Neuron (in vitro differentiated cells): ENCODE measurements at regions not wholly inside any gene's neighbourhood (a gene's known extent, or its start where the extent isn't known, plus 50 kb on each side); places are given as distances from the start of the nearest gene placed in this dataset.
"Not testable (repeated sequence)": the region's sequence is repeated elsewhere in the genome, so short reads cannot be mapped to it uniquely, and the experiment has no call there.

Source experiments
- H2AFZ ChIP-seq: one replicate; pipeline ENCODE4 v1.6.1; 2013; ENCODE audit warnings: low read depth, mild to moderate bottlenecking, inconsistent platforms, low read length, moderate library complexity
- H3K27me3 ChIP-seq: one replicate; pipeline ENCODE4 v1.6.1; 2013; ENCODE audit warnings: low read length; ENCODE audit not compliant: insufficient read depth
- H3K36me3 ChIP-seq: one replicate; pipeline ENCODE4 v1.6.1; 2013; ENCODE audit warnings: low read length; ENCODE audit not compliant: insufficient read depth
- H3K4me1 ChIP-seq: one replicate; pipeline ENCODE4 v1.6.1; 2013; ENCODE audit warnings: low read length; ENCODE audit not compliant: insufficient read depth
- H3K4me3 ChIP-seq: 2 replicates; pipeline ENCODE4 v1.5.1; 2013; ENCODE audit warnings: mild to moderate bottlenecking, low read length, moderate library complexity
- H3K9me3 ChIP-seq: one replicate; pipeline ENCODE4 v1.6.1; 2013; ENCODE audit warnings: low read length

DNA sequence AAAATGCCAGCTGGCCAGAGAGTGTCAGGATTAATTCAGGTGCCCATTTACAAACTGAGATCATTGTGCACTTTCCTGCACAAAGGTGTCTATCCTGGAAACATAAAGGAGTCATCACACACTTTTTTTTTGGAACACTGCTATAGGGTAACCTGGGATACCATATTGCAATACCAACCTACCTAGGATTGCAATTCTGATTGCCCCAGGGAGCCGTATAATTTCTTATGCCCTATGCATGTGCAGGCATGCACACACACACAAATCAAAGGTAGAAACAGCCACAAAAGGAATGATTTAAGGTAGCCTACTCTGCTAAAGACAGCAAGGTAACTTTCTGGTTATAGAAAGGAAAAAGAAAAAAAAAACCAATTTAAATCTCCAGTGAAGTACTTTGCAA is 285.3 kb upstream of the KITLG start:
- H3K4me3 ChIP-seq, result no peak overlapping the region
- H3K9me3 ChIP-seq, result no peaks in the 10 kb centered on the region
- H3K36me3 ChIP-seq, result no peaks in the 10 kb centered on the region
- H3K4me1 ChIP-seq, result peaks cover 2% of the 10 kb centered on the region
- no peaks in the 10 kb centered on the region for H3K27me3 ChIP-seq
- H2AFZ ChIP-seq, result no peak overlapping the region

DNA sequence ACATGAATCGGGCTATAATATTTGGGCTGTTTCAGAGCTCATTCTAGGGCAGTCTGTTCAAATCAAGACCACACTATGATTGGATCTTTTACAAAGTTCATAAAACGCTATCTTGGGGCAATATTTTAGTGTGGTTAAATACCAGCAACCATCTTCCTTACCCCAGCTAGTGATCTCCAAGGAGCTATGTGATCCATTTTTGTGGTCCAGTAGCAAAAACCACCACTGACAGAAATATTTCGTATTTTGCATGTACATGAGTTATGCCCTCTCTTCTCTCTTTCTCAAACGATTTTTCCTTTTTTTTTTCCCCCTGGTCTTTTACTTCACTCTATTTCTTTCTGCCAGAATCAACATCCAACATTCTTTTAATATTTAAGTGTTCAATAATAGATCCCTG is 280.6 kb upstream of the KITLG start:
- Histone ChIP-seq H3K4me1 (peaks cover 2% of the 10 kb centered on the region), H3K9me3 (no peaks in the 10 kb centered on the region), H3K36me3 (no peaks in the 10 kb centered on the region), H3K27me3 (no peaks in the 10 kb centered on the region), H3K4me3 (no peak overlapping the region), H2AFZ (no peak overlapping the region)

DNA sequence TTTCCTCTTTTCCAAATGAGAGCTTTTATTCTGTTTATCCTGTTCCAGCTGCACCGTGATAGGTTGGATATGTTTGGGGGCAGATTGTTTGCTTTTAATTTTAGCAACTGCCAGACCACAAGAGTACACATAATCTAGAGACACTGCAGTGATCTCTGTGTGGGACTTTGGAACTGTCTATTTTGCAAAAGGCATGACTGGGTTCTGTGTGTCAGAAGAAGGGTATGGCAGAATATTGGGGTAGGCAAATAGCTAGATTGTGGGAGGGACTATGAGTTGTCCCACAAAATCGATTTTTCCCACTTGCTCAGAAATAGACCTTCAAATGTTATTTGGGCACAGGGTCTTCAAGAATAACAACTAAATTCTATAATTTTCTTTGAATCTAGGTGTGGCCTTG is 275.9 kb upstream of the KITLG start:
- Histone ChIP-seq H2AFZ (no peak overlapping the region), H3K9me3 (no peaks in the 10 kb centered on the region), H3K4me1 (no peaks in the 10 kb centered on the region), H3K27me3 (no peaks in the 10 kb centered on the region), H3K36me3 (no peaks in the 10 kb centered on the region), H3K4me3 (no peak overlapping the region)

DNA sequence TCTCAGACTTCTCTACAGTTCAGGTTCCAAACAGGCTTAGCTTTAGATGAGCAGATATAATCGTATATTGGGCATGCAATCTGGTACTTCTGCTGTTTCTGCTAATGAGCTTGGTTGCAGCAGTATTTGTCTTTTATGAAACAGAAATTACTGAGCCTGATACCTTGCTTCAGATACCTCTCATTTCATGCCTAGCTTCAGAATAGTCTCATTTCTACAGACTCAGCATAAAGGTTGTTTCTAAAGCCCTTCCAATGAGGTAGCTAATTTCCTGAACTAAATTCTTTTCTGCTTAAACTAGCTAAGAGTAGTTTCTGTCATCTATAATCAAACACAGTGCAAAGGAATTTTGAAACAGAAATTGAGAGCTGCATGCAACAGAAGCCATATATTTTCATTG is 275.0 kb upstream of the KITLG start:
- Histone ChIP-seq H2AFZ (no peak overlapping the region), H3K9me3 (no peaks in the 10 kb centered on the region), H3K4me3 (no peak overlapping the region), H3K36me3 (no peaks in the 10 kb centered on the region), H3K27me3 (no peaks in the 10 kb centered on the region), H3K4me1 (no peaks in the 10 kb centered on the region)

DNA sequence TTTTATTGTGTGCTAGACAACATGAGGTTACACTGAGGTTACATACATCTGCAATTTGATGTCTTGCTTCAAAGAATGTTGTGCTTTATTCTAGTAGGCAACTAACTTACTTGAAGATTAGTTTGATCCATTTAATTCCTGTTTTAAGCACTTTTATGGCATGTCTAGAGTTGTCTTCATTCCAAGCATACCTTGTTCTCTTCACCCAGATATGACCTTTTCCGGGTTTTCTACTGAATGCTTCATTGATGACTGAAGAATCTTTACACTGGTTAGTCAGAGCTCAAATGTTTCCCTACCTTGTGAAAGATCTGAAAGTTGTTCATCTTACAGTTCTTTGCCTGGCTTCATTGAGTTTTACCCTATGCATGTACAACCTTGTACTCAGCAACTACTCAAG is 274.0 kb upstream of the KITLG start:
- H3K27me3 ChIP-seq, result no peaks in the 10 kb centered on the region
- H3K4me3 ChIP-seq, result no peak overlapping the region
- H2AFZ ChIP-seq, result no peak overlapping the region
- no peaks in the 10 kb centered on the region for H3K4me1 ChIP-seq
- no peaks in the 10 kb centered on the region for H3K36me3 ChIP-seq
- no peaks in the 10 kb centered on the region for H3K9me3 ChIP-seq

DNA sequence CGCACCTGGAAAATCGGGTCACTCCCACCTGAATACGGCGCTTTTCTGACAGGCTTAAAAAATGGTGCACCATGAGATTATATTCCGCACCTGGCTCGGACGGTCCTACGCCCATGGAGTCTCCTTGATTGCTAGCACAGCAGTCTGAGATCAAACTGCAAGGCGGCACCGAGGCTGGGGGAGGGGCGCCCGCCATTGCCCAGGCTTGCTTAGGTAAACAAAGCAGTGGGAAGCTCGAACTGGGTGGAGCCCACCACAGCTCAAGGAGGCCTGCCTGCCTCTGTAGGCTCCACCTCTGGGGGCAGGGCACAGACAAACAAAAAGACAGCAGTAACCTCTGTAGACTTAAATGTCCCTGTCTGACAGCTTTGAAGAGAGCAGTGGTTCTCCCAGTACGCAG is 267.0 kb upstream of the KITLG start:
- H3K4me1 ChIP-seq, H2AFZ ChIP-seq: not testable (repeated sequence)

DNA sequence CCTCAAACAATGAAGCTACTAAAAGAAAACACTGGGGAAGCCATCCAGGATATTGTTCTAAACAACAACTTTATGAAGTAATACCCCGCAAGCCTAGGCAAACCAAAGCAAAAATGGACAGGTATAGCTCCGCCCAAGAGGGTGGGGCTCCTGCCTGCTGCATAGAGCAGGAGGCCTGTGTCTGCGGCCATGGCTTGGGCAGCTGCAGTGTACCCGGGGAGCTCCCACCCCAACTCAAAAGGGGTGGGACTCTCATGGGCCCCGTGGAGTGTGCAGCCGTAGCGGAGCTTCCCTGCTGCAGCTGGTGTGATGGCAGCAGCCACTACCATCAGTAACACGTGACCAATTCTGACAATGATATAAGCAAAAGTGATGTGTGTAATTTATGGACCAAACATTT is 264.2 kb upstream of the KITLG start:
- Histone ChIP-seq H3K4me3 (no peak overlapping the region), H2AFZ (no peak overlapping the region), H3K9me3 (no peaks in the 10 kb centered on the region), H3K27me3 (no peaks in the 10 kb centered on the region), H3K4me1 (no peaks in the 10 kb centered on the region), H3K36me3 (no peaks in the 10 kb centered on the region)

More for the DNA sequence above, 267.0 kb upstream of the KITLG start:
- H3K9me3 ChIP-seq, H3K36me3 ChIP-seq, H3K4me3 ChIP-seq, H3K27me3 ChIP-seq: not testable (repeated sequence)

DNA sequence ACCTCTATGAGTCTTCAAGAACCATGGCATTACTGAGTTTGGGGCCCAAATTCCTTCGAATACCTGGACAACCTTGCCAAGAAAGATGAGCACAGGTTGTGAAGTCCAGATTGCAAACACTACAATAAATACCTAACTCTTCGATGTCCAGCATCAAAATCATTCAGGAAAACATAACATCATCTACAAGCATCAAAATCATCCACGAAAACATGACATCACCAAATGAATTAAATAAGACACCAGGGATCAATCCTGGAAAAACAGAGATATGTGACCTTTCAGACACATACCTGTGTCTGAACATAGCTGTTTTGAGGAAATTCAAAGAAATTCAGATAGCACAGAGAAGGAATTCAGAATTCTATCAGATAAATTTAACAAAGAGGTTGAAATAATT is 262.0 kb upstream of the KITLG start:
- Histone ChIP-seq H3K36me3 (no peaks in the 10 kb centered on the region), H3K9me3 (peaks cover 3% of the 10 kb centered on the region), H3K27me3 (no peaks in the 10 kb centered on the region), H3K4me3 (no peak overlapping the region), H2AFZ (no peak overlapping the region), H3K4me1 (no peaks in the 10 kb centered on the region)

DNA sequence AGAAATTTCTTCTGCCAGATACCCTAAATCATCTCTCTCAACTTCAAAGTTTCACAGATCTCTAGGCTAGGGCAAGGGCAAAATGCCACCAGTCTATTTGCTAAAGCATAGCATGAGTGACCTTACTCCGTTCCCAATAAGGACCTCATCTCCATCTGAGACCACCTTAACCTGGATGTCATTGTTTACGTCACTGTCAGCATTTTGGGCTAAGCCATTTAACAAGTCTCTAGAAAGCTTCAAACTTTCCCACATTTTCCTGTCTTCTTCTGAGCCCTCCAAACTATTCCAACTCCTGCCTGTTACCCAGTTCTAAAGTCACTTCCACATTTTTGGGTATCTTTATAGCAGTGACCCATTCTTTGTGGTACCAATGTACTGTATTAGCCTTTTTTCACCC is 259.2 kb upstream of the KITLG start:
- Histone ChIP-seq H3K4me1 (no peaks in the 10 kb centered on the region), H3K4me3 (no peak overlapping the region), H3K9me3 (peaks cover 3% of the 10 kb centered on the region), H3K36me3 (no peaks in the 10 kb centered on the region), H2AFZ (no peak overlapping the region), H3K27me3 (no peaks in the 10 kb centered on the region)

DNA sequence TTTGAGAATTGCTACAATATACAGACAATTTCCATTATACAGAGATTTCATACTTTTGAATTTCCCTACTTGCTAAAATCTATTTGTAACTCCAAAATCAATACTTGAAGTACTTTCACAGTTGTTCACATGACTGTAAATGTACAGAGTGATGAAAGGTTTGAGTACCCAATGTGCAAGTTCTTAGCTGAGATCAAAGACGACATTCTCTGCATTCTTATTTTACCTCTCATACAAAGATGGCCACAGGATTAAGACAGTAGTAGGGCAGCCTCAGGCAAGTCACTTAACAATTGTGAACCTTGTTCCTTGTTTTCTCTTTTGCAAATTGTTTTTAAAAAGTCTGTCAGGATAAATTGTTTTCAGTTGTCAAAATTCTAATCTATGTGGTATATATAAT is 255.9 kb upstream of the KITLG start:
- Histone ChIP-seq H3K4me3 (no peak overlapping the region), H3K27me3 (no peaks in the 10 kb centered on the region), H2AFZ (no peak overlapping the region), H3K9me3 (peaks cover 3% of the 10 kb centered on the region), H3K4me1 (no peaks in the 10 kb centered on the region), H3K36me3 (no peaks in the 10 kb centered on the region)

DNA sequence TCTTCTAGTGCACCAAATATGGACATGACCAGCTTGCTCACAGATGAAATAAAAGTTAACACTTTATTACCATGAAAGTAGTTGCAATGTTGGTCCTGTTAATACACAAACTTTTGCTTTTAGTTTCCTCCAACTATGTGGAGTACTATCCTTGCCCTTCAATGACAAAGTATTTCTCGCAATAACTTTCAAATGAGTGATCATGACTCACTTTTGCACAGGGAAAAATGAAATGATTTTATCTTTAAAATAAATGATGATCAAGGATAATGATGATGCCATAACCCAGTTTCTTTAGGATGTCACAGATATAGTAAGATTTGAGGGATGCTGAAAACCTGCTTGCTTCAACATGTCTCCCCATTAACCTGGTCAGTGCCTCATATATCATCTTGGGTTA is 254.0 kb upstream of the KITLG start:
- H3K9me3 ChIP-seq, result peaks cover 3% of the 10 kb centered on the region
- H3K4me3 ChIP-seq, result no peak overlapping the region
- no peaks in the 10 kb centered on the region for H3K4me1 ChIP-seq
- no peaks in the 10 kb centered on the region for H3K27me3 ChIP-seq
- H2AFZ ChIP-seq, result no peak overlapping the region
- H3K36me3 ChIP-seq, result no peaks in the 10 kb centered on the region

DNA sequence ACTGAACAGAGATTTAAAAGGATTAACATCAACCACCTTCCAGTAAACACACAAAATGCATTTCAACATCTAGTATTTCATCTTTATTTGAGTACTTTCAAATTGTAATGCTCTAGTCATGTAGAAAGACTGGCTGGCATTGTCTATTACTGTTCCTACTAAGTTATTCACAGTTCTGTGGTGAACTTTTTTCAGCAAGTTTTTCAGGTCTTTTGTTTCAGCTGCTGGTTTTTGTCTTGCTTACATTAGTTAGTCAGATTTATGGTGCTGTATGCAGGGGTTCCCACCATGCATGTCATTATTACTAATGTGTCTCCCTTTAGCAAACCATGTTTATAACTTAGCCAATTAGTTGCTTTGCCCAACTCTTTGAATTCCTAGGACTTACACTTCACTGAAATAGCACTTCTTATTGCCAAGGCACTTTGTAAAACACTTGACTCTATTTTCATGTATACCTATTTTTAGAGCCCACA is 253.4 kb upstream of the KITLG start:
- peaks cover 3% of the 10 kb centered on the region for H3K9me3 ChIP-seq
- H2AFZ ChIP-seq, result no peak overlapping the region
- no peaks in the 10 kb centered on the region for H3K27me3 ChIP-seq
- H3K4me3 ChIP-seq, result no peak overlapping the region
- no peaks in the 10 kb centered on the region for H3K4me1 ChIP-seq
- H3K36me3 ChIP-seq, result no peaks in the 10 kb centered on the region

DNA sequence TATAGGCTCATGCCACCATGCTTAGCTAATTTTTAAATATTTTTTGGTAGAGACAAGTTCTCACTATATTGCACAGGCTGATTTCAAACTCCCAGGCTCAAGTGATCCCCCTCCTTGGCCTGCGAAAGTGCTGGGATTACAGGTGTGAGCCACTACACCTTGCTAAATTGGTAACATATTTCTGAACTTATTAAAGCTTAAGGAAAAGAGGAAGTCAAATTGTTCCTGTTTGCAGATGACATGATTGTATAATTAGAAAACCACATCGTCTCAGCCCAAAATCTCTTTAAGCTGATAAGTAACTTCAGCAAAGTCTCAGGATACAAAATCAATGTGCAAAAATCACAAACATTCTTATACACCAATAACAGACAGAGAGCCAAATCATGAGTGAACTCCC is 248.3 kb upstream of the KITLG start:
- H3K36me3 ChIP-seq, H3K4me1 ChIP-seq, H3K9me3 ChIP-seq, H2AFZ ChIP-seq, H3K4me3 ChIP-seq, H3K27me3 ChIP-seq: not testable (repeated sequence)

DNA sequence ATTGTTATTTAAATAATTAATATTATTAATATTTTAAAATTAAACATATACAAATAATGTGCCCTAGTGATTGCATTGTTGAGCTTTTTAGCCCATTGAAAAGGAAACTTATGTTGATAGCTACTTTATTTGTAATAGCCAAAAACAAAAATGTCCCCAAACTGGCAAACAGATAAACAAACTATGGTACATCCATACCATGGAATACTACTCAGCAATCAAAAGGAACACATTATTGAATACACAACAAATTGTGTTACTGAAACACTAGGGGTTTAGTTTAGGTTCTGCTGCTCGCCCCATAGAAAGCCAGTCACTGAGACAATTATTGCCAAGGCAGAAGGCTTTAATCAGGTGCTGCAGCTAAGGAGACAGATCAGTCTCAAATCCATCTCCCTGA is 239.7 kb upstream of the KITLG start:
- no peaks in the 10 kb centered on the region for H3K36me3 ChIP-seq
- H3K27me3 ChIP-seq, result no peaks in the 10 kb centered on the region
- H2AFZ ChIP-seq, result no peak overlapping the region
- H3K4me1 ChIP-seq, result no peaks in the 10 kb centered on the region
- H3K9me3 ChIP-seq, result no peaks in the 10 kb centered on the region
- no peak overlapping the region for H3K4me3 ChIP-seq
